PC-9 (cell line): ENCODE measurements at regions not wholly inside any gene's neighbourhood (a gene's known extent, or its start where the extent isn't known, plus 50 kb on each side); places are given as distances from the start of the nearest gene placed in this dataset.
"Not testable (repeated sequence)": the region's sequence is repeated elsewhere in the genome, so short reads cannot be mapped to it uniquely, and the experiment has no call there.

Experiments used
- BruUV-seq: library from RNA; stranded (reverse); fragments of 400-500 nt; replicated peaks from 2 replicates; lab custom pipeline; 2021; lab: Mats Ljungman, UMichigan
- CTCF ChIA-PET: fragments of 300-600 bp; sonication (Branson Sonifier 250); formaldehyde crosslinking; loops from one replicate; lab custom pipeline; 2022; ENCODE audit warnings: antibody characterized with exemption; lab: Charles Lee
- POLR2A ChIA-PET: fragments of 300-600 bp; sonication (Branson Sonifier 250); formaldehyde crosslinking; loops from one replicate; lab custom pipeline; 2022; ENCODE audit warnings: antibody characterized with exemption; ENCODE audit not compliant: unreplicated experiment; lab: Charles Lee
- DNase-seq, 2 experiments: peaks; one replicate each; pipeline versions ENCODE4 v3.0.0 to v3.0.0-alpha.2; 2015 to 2022; ENCODE audit warnings: mixed read lengths in 1 of 2
- H2AFZ ChIP-seq: fragments of 200-600 bp; sonication (generic); 2 replicates; pipeline ENCODE4 v1.8.1; 2017; ENCODE audit warnings: antibody characterized with exemption
- H3F3A ChIP-seq: fragments of 200-600 bp; sonication (generic); 2 replicates; pipeline ENCODE4 v1.8.1; 2017; ENCODE audit warnings: antibody characterized with exemption, mild to moderate bottlenecking, low read depth; ENCODE audit not compliant: insufficient read depth
- H3K27ac ChIP-seq: fragments of 200-600 bp; sonication (generic); 2 replicates; pipeline ENCODE4 v1.6.1; 2016; ENCODE audit warnings: mixed run types
- H3K27me3 ChIP-seq: fragments of 200-600 bp; sonication (generic); 2 replicates; pipeline ENCODE4 v1.6.1; 2016; ENCODE audit warnings: low read depth, mixed run types; ENCODE audit not compliant: insufficient read depth
- H3K36me3 ChIP-seq: fragments of 200-600 bp; sonication (generic); 2 replicates; pipeline ENCODE4 v1.6.1; 2016; ENCODE audit warnings: low read depth, mixed run types
- H3K4me1 ChIP-seq: fragments of 200-600 bp; sonication (generic); replicated peaks from 2 replicates; pipeline ENCODE4 v1.6.1; 2016; ENCODE audit warnings: mixed run types; ENCODE audit not compliant: insufficient read depth
- H3K4me2 ChIP-seq: fragments of 200-600 bp; sonication (generic); 2 replicates; pipeline ENCODE4 v1.6.1; 2017; ENCODE audit warnings: mixed run types
- H3K4me3 ChIP-seq: fragments of 200-600 bp; sonication (generic); 2 replicates; pipeline ENCODE4 v1.6.1; 2016; ENCODE audit warnings: mixed run types
- H3K79me2 ChIP-seq: fragments of 200-600 bp; sonication (generic); 2 replicates; pipeline ENCODE4 v1.6.1; 2017; ENCODE audit warnings: low read depth, mixed run types
- H3K9me2 ChIP-seq: fragments of 200-600 bp; sonication (generic); 2 replicates; pipeline ENCODE4 v1.8.1; 2017; ENCODE audit warnings: mild to moderate bottlenecking; ENCODE audit not compliant: insufficient read depth
- H3K9me3 ChIP-seq: fragments of 200-600 bp; sonication (generic); 2 replicates; pipeline ENCODE4 v1.8.1; 2016; ENCODE audit warnings: low read depth; ENCODE audit not compliant: insufficient read depth
- H4K20me1 ChIP-seq: fragments of 200-600 bp; sonication (generic); 2 replicates; pipeline ENCODE4 v1.8.1; 2017; ENCODE audit not compliant: insufficient read depth
- CTCF ChIP-seq: fragments of 200-600 bp; sonication (generic); conservative IDR thresholded peaks from 2 replicates; pipeline ENCODE4 v1.6.1; 2017; ENCODE audit warnings: mixed run types, antibody characterized with exemption, mild to moderate bottlenecking, moderate library complexity
- EZH2 ChIP-seq: fragments of 200-600 bp; sonication (generic); IDR thresholded peaks from 2 replicates; pipeline ENCODE4 v1.8.0; 2017; ENCODE audit warnings: antibody characterized with exemption, low read depth
- intact Hi-C: fragments of 100-400 bp; cut with micrococcal nuclease; formaldehyde crosslinking; loops from one replicate; pipeline ENCODE4 v1.10.0; 2022; ENCODE audit not compliant: unreplicated experiment

DNA sequence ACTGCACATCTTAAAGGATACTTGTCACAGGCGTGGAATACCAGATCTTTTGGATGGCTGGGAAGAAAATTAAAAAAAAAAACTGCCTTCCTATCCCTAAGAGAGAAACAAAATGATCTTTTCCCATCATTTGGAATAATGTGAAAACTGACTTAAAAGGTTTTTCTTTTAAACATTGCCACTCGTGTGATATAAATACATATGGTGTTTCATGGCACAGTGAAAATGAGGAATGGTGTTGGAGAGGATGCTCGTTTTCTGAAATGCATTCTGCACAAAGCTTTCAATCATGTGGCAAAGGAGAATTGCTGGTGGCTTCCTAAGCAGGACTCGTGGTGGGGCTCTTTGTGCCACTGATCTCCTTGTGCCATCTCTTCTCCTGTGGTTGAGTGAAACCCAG is 74.9 kb upstream of the LRRC4C start:
- no peaks in the 10 kb centered on the region for H4K20me1 ChIP-seq
- H3K4me2 ChIP-seq, result no peak overlapping the region
- BruUV-seq, result no TSS peak
- H3K4me1 ChIP-seq, result no peaks in the 10 kb centered on the region
- no peaks in the 10 kb centered on the region for H3K9me3 ChIP-seq
- ChIA-PET POLR2A (no interaction called here), CTCF (no interaction called here)
- no peaks in the 10 kb centered on the region for H3K36me3 ChIP-seq
- no peaks in the 10 kb centered on the region for H3K79me2 ChIP-seq
- H2AFZ ChIP-seq, result no peak overlapping the region; the same call in 1 of the 2 replicates
- no peaks in the 10 kb centered on the region for H3K27me3 ChIP-seq
- no peak overlapping the region for H3K4me3 ChIP-seq
- no peak for TF ChIP-seq CTCF
- no peak for TF ChIP-seq EZH2
- H3K27ac ChIP-seq, result no peak overlapping the region
- intact Hi-C loops, result no loop called here
- no peak for DNase-seq
- H3K9me2 ChIP-seq, result no peaks in the 10 kb centered on the region
- no peaks in the 10 kb centered on the region for H3F3A ChIP-seq

DNA sequence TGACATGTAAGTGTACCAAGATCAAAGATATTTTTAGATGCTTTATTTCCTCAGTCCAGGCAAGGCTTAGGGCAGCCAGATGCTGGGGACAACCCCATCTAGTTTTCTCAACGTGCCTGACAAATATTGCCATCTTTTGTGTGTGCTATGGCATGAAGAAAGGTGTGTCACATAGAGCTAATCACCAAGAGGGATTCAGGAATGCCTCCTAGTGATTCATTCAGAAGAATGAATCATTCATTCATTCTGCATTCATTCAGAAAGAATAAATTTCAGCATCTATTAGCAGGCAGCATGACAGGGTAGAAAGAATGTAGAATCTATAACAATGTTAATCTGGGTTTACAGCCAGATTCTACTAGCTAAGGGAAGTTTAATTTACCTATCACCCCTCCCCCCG is 75.4 kb upstream of the LRRC4C start:
- H3K27ac ChIP-seq, result no peak overlapping the region
- no peak overlapping the region for H3K4me2 ChIP-seq
- H3K4me3 ChIP-seq, result no peak overlapping the region
- H3K79me2 ChIP-seq, result no peaks in the 10 kb centered on the region
- DNase-seq, result no peak
- no peaks in the 10 kb centered on the region for H3K9me3 ChIP-seq
- H3K4me1 ChIP-seq, result no peaks in the 10 kb centered on the region
- no peaks in the 10 kb centered on the region for H3K36me3 ChIP-seq
- TF ChIP-seq EZH2 (no peak), CTCF (no peak)
- intact Hi-C loops, result no loop called here
- POLR2A ChIA-PET, result no interaction called here
- H4K20me1 ChIP-seq, result no peaks in the 10 kb centered on the region
- H3K27me3 ChIP-seq, result no peaks in the 10 kb centered on the region
- no peak overlapping the region; the same call in 1 of the 2 replicates for H2AFZ ChIP-seq
- BruUV-seq, result no TSS peak
- no peaks in the 10 kb centered on the region for H3K9me2 ChIP-seq
- CTCF ChIA-PET, result no interaction called here
- H3F3A ChIP-seq, result no peaks in the 10 kb centered on the region

- H4K20me1 ChIP-seq, result no peaks in the 10 kb centered on the region
- no TSS peak for BruUV-seq
- H3K9me3 ChIP-seq, result no peaks in the 10 kb centered on the region
- no peak overlapping the region for H3K27ac ChIP-seq
- no peak overlapping the region for H3K4me2 ChIP-seq
- no peaks in the 10 kb centered on the region for H3K9me2 ChIP-seq
- H3K36me3 ChIP-seq, result no peaks in the 10 kb centered on the region
- H3K4me3 ChIP-seq, result no peak overlapping the region
- no peak overlapping the region for H2AFZ ChIP-seq
- ChIA-PET POLR2A (no interaction called here), CTCF (no interaction called here)
- DNase-seq, result no peak
- TF ChIP-seq CTCF (no peak), EZH2 (no peak)
- H3K27me3 ChIP-seq, result no peaks in the 10 kb centered on the region
- intact Hi-C loops, result no loop called here
- H3K4me1 ChIP-seq, result no peaks in the 10 kb centered on the region
- no peaks in the 10 kb centered on the region for H3F3A ChIP-seq
- no peaks in the 10 kb centered on the region for H3K79me2 ChIP-seq
Measured at GRCh38 chr11:41536021-41536568, 76.6 kb upstream of the LRRC4C start.

DNA sequence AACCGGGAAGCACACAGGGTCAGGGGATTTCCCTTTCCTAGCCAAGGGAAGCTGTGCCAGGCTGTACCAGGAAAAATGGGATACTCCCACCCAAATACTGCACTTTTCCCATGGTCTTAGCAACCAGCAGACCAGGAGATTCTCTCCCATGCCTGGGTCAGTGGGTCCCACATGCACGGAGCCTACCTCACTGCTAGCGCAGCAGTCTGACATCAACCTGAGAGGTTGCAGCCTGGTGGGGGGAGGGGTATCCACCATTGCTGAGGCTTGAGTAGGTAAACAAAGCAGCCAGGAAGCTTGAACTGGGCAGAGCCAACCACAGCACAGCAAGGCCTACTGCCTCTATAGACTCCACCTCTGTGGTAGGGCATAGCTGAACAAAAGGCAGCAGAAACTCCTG is 85.5 kb upstream of the LRRC4C start:
- H3K27ac ChIP-seq, H3K9me2 ChIP-seq, H3K4me3 ChIP-seq, H3K4me1 ChIP-seq, BruUV-seq, DNase-seq, H3K36me3 ChIP-seq, POLR2A ChIA-PET, H2AFZ ChIP-seq, CTCF ChIA-PET, H3F3A ChIP-seq, H3K9me3 ChIP-seq, H4K20me1 ChIP-seq, intact Hi-C loops, H3K27me3 ChIP-seq, H3K4me2 ChIP-seq, H3K79me2 ChIP-seq: not testable (repeated sequence)
